ENCODE measurements at regions not wholly inside any gene's neighbourhood (a gene's known extent, or its start where the extent isn't known, plus 50 kb on each side); places are given as distances from the start of the nearest gene placed in this dataset.

DNA sequence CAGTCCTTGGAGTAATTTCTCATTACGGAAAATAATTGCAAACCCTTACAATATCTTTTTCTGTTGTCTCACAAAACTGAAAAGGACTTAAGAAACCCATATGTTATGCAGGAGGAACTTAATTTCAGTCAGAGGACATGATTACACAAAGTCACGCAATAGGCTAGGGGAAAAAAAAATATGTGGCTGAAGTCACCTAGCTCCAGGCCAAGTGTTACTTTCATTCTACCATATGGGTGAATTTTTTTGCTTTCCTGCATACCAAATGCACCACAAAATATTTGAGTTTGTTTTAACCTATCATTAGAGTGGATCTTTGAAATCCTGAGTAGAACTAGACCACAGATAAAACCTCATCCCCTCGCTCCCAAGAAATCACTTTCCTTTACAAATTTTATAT is 523.5 kb downstream of the CAAP1 start:
- no peak for DNase-seq

DNA sequence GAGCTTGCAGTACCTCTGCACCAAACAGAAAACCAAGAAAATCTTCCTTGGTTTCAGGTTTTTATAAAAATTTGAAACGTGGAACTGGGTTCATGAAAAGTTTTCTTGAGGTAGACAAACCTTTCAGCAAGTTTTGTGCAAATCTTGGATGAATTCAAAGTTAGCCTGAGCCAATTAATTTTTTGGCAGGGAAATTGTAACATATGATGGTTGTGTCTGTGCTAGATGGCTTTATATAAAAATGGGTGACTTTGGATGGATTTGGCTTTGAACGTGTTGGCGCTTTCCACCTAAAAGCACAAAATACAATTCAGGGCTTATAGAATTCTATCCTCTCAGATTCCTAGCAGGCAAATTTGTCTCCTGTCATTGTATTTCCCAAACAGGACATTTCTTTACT is 524.4 kb downstream of the CAAP1 start:
- DNase-seq: no peak

- no peak for DNase-seq
Observed at GRCh38 chr9:26361010-26361409, 531.6 kb downstream of the CAAP1 start.

GRCh38 chr9:26358836-26359235 is 533.8 kb downstream of the CAAP1 start:
- no peak for DNase-seq

GRCh38 chr9:26357803-26358344 is 534.7 kb downstream of the CAAP1 start:
- DNase-seq: no peak

GRCh38 chr9:26356491-26356890 is 536.1 kb downstream of the CAAP1 start:
- DNase-seq: no peak

- DNase-seq: no peak
Observed at GRCh38 chr9:26346942-26347477, 545.6 kb downstream of the CAAP1 start.

GRCh38 chr9:26341545-26341944 is 551.1 kb downstream of the CAAP1 start:
- DNase-seq: no peak

DNA sequence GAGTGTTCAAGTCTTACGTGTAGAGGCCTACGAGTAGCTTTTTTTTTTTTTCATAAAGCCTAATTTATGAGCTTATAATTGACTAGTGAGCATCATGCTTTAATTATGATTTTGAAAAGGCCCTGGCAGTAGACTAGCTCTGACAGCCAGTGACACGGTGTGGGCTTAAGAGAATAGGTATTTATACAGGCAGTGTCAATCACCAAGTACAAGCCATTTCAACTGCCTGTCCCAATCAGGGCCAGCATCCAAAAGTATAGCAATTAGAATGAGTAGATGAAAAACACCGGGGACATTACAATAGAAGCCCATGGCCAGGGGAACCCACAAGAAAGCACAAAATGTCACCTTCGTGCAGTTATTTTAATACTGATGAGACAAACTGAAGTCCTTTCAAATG is 552.8 kb downstream of the CAAP1 start:
- DNase-seq: no peak

DNA sequence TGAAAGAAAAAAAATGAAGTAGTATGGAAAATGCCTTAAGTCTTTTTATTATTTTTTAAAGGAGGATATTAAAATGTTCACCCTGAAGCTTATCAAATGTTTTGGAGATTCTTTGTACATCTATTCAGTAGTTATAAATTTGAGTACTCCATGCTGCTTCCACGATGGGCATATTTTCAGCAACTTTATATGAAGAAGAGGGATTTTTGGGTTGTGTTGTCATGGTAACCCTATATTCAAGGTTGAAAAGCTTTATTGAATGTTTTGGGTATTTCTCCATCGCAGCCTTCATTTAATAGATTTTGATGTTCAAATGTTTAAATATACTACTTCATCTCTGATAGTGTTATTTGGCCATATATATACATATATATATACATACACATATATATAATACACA is 557.5 kb downstream of the CAAP1 start:
- DNase-seq: no peak

GRCh38 chr9:26334706-26335105 is 557.9 kb downstream of the CAAP1 start:
- no peak for DNase-seq

GRCh38 chr9:26331223-26331622 is 561.4 kb downstream of the CAAP1 start:
- no peak for DNase-seq

DNA sequence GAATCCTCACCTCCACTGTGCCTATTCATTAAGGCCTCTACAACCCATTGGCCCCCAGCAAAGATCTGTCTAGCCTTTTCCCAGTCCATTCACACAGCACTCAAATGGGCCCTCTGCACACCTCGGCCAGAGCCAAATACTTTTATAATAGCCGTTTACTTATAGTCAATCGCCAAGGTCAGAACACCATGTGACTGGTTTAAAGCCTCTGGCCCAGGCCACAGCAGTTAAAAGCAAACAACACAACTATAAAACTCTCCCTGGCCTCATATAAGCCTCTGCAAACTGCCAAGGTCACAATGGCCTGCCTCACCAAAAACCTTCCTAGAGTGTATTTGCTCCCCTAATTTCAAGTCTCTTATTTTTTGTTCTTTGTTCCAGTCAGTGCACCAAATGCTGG is 562.6 kb downstream of the CAAP1 start:
- DNase-seq: no peak

DNA sequence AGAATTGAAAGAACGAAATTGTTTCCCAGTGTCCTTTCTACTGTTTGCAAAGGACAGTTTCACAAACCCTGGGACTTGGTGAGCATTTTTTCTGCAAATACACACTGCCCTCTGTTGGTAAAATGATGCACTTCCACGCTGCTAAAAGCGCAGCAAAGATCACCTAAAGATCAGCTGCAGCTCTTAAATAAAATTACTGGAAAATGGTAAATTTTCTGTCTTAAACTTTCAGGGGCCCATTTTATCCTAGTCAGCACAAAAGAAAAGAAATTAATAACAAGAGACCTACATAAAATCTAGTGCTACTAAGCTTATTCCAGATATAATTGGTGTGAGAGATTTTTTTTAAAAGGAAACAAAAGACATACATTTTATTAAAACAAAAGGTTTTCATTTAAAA is 566.0 kb downstream of the CAAP1 start:
- peak; percentile 51 for DNase-seq

- no peak for DNase-seq
Observed at GRCh38 chr9:26325444-26325829, 567.2 kb downstream of the CAAP1 start.

DNA sequence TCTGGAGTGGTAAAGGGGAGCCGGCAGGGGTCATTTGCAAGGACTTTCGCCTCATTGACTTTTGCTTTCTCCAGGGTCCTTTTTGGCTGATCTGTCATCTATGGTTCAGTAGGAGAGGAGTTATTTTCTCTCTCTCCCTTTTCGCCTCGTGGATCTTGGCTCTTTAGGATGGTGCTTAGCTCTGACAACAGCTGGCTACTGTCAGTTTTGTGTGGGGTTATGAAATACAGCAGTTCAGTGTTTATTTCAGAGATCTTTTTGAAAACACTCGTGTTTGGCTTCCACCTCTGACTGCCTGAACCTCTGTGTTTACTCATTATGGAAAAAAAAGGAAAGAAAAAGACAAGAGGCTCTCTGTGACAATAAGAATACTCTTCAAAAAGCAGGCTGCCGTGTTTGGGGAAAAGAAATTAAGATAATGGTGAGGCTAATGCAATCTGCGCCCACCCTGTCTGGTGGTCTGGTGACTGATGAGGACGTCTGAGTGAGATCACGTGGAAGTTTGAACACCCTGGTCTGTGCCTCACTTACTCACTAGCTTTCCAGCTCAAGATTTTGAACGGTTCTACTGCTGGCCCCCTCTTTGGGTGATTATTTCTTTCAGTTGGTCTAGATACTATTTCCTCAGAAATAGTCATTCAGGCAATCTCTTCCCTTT is 567.7 kb downstream of the CAAP1 start:
- DNase-seq: no peak

DNA sequence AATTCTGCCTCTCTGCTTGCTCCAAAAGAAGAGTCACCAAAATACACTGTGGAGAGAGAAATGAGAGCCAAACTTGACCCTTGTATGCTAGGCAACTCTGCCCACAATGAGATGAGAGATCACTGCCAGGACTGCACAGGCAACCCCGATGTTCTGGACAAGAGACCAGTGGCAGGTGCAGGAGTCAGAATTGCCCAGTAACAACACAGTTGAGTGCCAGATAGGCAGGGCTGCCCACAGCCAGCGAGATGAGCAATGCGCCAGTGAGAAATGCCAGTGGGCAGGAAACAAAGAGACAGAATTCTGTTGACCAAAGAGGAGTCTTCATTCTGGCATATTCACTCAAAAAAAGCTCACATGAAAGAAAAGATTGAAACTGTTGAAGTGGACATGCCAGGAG is 570.7 kb downstream of the CAAP1 start:
- DNase-seq: no peak

- DNase-seq: no peak
Observed at GRCh38 chr9:26319859-26320258, 572.7 kb downstream of the CAAP1 start.

DNA sequence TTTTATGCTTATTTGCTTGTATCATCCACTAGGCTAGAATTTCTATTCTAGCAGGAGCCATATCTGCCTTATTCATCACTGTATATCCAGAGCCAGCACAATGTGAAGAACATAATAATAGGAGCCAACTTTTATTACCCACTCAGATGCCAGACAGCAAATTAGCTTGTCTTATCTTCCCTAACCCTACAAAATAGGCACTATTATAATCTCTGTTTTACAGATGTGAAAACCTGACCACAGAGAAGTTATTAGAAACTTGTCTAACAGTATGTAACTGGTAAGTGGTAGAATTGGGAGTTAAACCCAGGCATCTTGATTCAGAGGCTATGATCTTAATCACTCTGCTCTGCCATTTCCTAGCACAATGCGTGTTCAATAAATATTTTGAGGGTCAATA is 579.5 kb downstream of the CAAP1 start:
- DNase-seq: no peak

GRCh38 chr9:26311463-26311995 is 581.1 kb downstream of the CAAP1 start:
- DNase-seq: no peak

GRCh38 chr9:26310294-26310693 is 582.3 kb downstream of the CAAP1 start:
- DNase-seq: no peak

DNA sequence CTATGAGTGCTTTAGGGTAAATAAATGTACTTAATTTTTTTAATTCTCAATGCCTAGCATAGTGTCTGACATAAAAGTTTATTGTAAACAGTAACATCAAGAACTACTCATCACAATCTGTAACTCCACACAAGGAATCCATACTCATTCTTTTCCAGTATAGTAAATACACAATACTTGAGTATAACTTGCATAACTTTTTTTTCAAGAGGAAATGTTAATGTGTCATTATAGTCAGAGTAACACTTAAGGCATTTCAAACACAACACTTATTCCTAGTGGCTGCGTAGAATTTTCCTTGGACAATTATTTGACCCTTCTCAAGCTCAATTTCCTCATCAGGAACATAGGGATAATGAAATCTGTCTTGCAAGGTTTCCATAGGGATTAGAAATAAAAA is 584.3 kb downstream of the CAAP1 start:
- no peak for DNase-seq

GRCh38 chr9:26301659-26302058 is 590.9 kb downstream of the CAAP1 start:
- no peak for DNase-seq

DNA sequence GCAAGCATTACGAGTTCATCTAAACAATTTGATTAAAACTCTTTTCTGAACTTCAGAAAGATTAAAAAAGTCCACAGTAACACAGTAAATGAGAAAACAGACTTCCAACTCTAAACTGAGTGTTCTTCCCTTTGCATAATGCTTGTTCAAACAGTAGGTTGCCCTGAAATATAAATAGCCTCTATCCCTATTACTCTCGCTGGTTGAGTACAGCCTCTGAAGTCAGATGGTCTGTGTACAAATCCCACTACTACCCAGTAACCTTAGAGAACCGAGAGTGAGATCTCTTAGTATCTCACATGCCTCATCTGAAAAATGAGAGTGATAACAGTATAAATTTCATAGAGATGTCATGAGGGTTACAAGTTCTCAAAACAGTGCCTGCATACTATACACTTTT is 591.6 kb downstream of the CAAP1 start:
- no peak for DNase-seq
